HCT116 (cell line): ENCODE measurements at regions not wholly inside any gene's neighbourhood (a gene's known extent, or its start where the extent isn't known, plus 50 kb on each side); places are given as distances from the start of the nearest gene placed in this dataset.

Source experiments
- ATAC-seq: fragments of 200-7000 bp; cut with Tn5 transposase; 2 replicates; pipeline ENCODE4 v1.9.1; 2020; ENCODE audit warnings: mild to moderate bottlenecking, moderate library complexity
- BruUV-seq: library from RNA; stranded (reverse); fragments of 400-500 nt; replicated peaks from 2 replicates; lab custom pipeline; 2021; lab: Mats Ljungman, UMichigan
- CTCF ChIA-PET: fragments of 300-600 bp; sonication (Branson Sonifier 250); formaldehyde crosslinking; loops from one replicate; lab custom pipeline; 2021; ENCODE audit warnings: antibody characterized with exemption; lab: Charles Lee
- POLR2A ChIA-PET: fragments of 300-600, 350-600 bp; sonication (Branson Sonifier 250); formaldehyde crosslinking; loops from one replicate; lab custom pipeline; 2021; ENCODE audit warnings: antibody characterized with exemption; lab: Charles Lee
- RAD21 ChIA-PET, 2 experiments: fragments of 300-600 bp; sonication (Branson Sonifier 250); formaldehyde crosslinking; loops; one replicate each; lab custom pipeline; 2023; ENCODE audit warnings: low total read pairs in 2 of 2; ENCODE audit not compliant: uncharacterized antibody in 2 of 2, unreplicated experiment in 2 of 2, low non-redundant PET in 1 of 2; lab: Charles Lee
- DNase-seq: peaks from one replicate; pipeline ENCODE4 v3.0.0-alpha.2; 2010; ENCODE audit warnings: low read depth, low spot score
- H2AFZ ChIP-seq: fragments of 200-600 bp; shearing (Covaris generic), sonication (generic); 2 replicates; pipeline ENCODE4 v1.6.1; 2017; ENCODE audit warnings: low read depth, mixed run types, mixed read lengths, antibody characterized with exemption, low read length; ENCODE audit not compliant: poor library complexity, severe bottlenecking
- H3K27ac ChIP-seq: 2 replicates; pipeline ENCODE4 v1.5.1; 2012; ENCODE audit warnings: low read depth, low read length
- H3K27me3 ChIP-seq: fragments of 200-600 bp; sonication (generic); 2 replicates; pipeline ENCODE4 v1.6.1; 2016; ENCODE audit warnings: mixed run types, low read length, mixed read lengths; ENCODE audit not compliant: insufficient read depth
- H3K36me3 ChIP-seq, 2 experiments: fragments of 200-500 bp in 1 of 2; fragments of 200-600 bp in 1 of 2; sonication (Bioruptor generic) in 1 of 2; sonication (generic) in 1 of 2; 2 replicates each; pipeline versions ENCODE4 v1.5.1 to v1.6.1; 2014 to 2016; ENCODE audit warnings: low read length in 2 of 2, inconsistent platforms in 1 of 2, mixed read lengths in 1 of 2, mixed run types in 1 of 2; ENCODE audit not compliant: insufficient read depth in 2 of 2, control insufficient read depth in 1 of 2
- H3K4me1 ChIP-seq, 2 experiments: fragments of 200-600 bp in 1 of 2; sonication (generic) in 1 of 2; 2 replicates each; pipeline versions ENCODE4 v1.5.1 to v1.6.1; 2012 to 2017; ENCODE audit warnings: low read length in 2 of 2, inconsistent platforms in 1 of 2, mild to moderate bottlenecking in 1 of 2, mixed read lengths in 1 of 2, mixed run types in 1 of 2, moderate library complexity in 1 of 2; ENCODE audit not compliant: insufficient read depth in 2 of 2, control insufficient read depth in 1 of 2
- H3K4me2 ChIP-seq: fragments of 200-600 bp; sonication (generic); 2 replicates; pipeline ENCODE4 v1.6.1; 2017; ENCODE audit warnings: mixed run types, low read length, mixed read lengths
- H3K4me3 ChIP-seq, 2 experiments: fragments of 200-600 bp in 1 of 2; sonication (generic) in 1 of 2; replicated peaks in 1 of 2; 2 replicates each; pipeline ENCODE4 v1.5.1; 2011 to 2016; ENCODE audit warnings: low read length in 2 of 2, control low read depth in 1 of 2, low read depth in 1 of 2, mild to moderate bottlenecking in 1 of 2, mixed read lengths in 1 of 2, mixed run types in 1 of 2
- H3K79me2 ChIP-seq: fragments of 200-600 bp; sonication (generic); 2 replicates; pipeline ENCODE4 v1.6.1; 2017; ENCODE audit warnings: mild to moderate bottlenecking, mixed run types, low read length, moderate library complexity, mixed read lengths; ENCODE audit not compliant: insufficient read depth
- H3K9ac ChIP-seq: fragments of 200-600 bp; sonication (generic); 2 replicates; pipeline ENCODE4 v1.6.1; 2016; ENCODE audit warnings: low read length, mixed read lengths
- H3K9me2 ChIP-seq: fragments of 200-600 bp; sonication (generic), shearing (Covaris generic); 2 replicates; pipeline ENCODE4 v1.6.1; 2017; ENCODE audit warnings: mixed run types, mild to moderate bottlenecking, moderate library complexity; ENCODE audit not compliant: insufficient read depth
- H3K9me3 ChIP-seq, 2 experiments: fragments of 200-500 bp in 1 of 2; fragments of 200-600 bp in 1 of 2; sonication (Bioruptor generic) in 1 of 2; sonication (generic) in 1 of 2; 2 replicates each; pipeline ENCODE4 v1.6.1; 2014 to 2017; ENCODE audit warnings: low read length in 2 of 2, mixed read lengths in 2 of 2, inconsistent platforms in 1 of 2, low read depth in 1 of 2, mild to moderate bottlenecking in 1 of 2, mixed run types in 1 of 2, moderate library complexity in 1 of 2; ENCODE audit not compliant: control insufficient read depth in 1 of 2, insufficient read depth in 1 of 2
- H4K20me1 ChIP-seq: fragments of 200-600 bp; sonication (generic), shearing (Covaris generic); 2 replicates; pipeline ENCODE4 v1.6.1; 2017; ENCODE audit warnings: mixed run types, mild to moderate bottlenecking, moderate library complexity; ENCODE audit not compliant: insufficient read depth
- CBX3 ChIP-seq: IDR thresholded peaks from 2 replicates; pipeline ENCODE4 v1.6.1; 2012; ENCODE audit warnings: low read depth
- CEBPB ChIP-seq: IDR thresholded peaks from 2 replicates; pipeline ENCODE4 v1.6.1; 2012; ENCODE audit warnings: low read depth
- EGR1 ChIP-seq: IDR thresholded peaks from 2 replicates; pipeline ENCODE4 v1.6.1; 2012; ENCODE audit warnings: low read depth
- ELF1 ChIP-seq: IDR thresholded peaks from 2 replicates; pipeline ENCODE4 v1.6.1; 2012; ENCODE audit warnings: low read depth, borderline replicate concordance
- EZH2 ChIP-seq: fragments of 200-600 bp; sonication (generic); IDR thresholded peaks from 2 replicates; pipeline ENCODE4 v1.6.1; 2017; ENCODE audit warnings: antibody characterized with exemption, mixed run types
- JUND ChIP-seq: IDR thresholded peaks from 2 replicates; pipeline ENCODE4 v1.6.1; 2012
- POLR2A ChIP-seq: IDR thresholded peaks from 2 replicates; pipeline ENCODE4 v1.7.0; 2011; ENCODE audit warnings: borderline replicate concordance; ENCODE audit not compliant: insufficient read depth, insufficient read length; ENCODE audit errors: extremely low read depth
- RAD21 ChIP-seq: IDR thresholded peaks from 2 replicates; pipeline ENCODE4 v1.6.1; 2012; ENCODE audit warnings: low read depth, mild to moderate bottlenecking
- SIN3A ChIP-seq: IDR thresholded peaks from 2 replicates; pipeline ENCODE4 v1.6.1; 2012; ENCODE audit warnings: low read depth
- SP1 ChIP-seq: IDR thresholded peaks from 2 replicates; pipeline ENCODE4 v1.6.1; 2012; ENCODE audit warnings: low read depth
- SRF ChIP-seq: IDR thresholded peaks from 2 replicates; pipeline ENCODE4 v1.6.1; 2012; ENCODE audit warnings: low read depth
- TCF7L2 ChIP-seq: IDR thresholded peaks from 2 replicates; pipeline ENCODE4 v1.7.0; 2011; ENCODE audit warnings: borderline replicate concordance, inconsistent platforms; ENCODE audit not compliant: insufficient read depth, insufficient read length; ENCODE audit errors: extremely low read depth
- YY1 ChIP-seq: IDR thresholded peaks from 2 replicates; pipeline ENCODE4 v1.6.1; 2011; ENCODE audit warnings: low read length, low read depth, moderate library complexity, mild to moderate bottlenecking; ENCODE audit not compliant: insufficient replicate concordance; ENCODE audit errors: extremely low read depth
- ZFX ChIP-seq: fragments of 450-650 bp; IDR thresholded peaks from 2 replicates; pipeline ENCODE4 v1.6.1; 2017
- ZNF274 ChIP-seq: fragments of 200-500 bp; sonication (Bioruptor generic); IDR thresholded peaks from 2 replicates; pipeline ENCODE4 v1.6.1; 2014; ENCODE audit warnings: mild to moderate bottlenecking, low read depth, low read length, inconsistent platforms
- intact Hi-C: fragments of 100-400 bp; cut with micrococcal nuclease; formaldehyde crosslinking; loops from 2 replicates; pipeline ENCODE4 v1.10.0; 2022
- TF ChIP-seq, protein P1 (sequence below): IDR thresholded peaks from 2 replicates; pipeline ENCODE4 v1.6.1; 2011; ENCODE audit warnings: mild to moderate bottlenecking, low read length, moderate library complexity; ENCODE audit not compliant: insufficient replicate concordance; ENCODE audit errors: extremely low read depth
- TF ChIP-seq, protein P2 (sequence below): IDR thresholded peaks from 2 replicates; pipeline ENCODE4 v1.6.1; 2012
- TF ChIP-seq, protein P3 (sequence below): IDR thresholded peaks from 2 replicates; pipeline ENCODE4 v1.6.1; 2012; ENCODE audit warnings: low read depth
- TF ChIP-seq, protein P4 (sequence below): IDR thresholded peaks from 2 replicates; pipeline ENCODE4 v1.6.1; 2012

DNA sequence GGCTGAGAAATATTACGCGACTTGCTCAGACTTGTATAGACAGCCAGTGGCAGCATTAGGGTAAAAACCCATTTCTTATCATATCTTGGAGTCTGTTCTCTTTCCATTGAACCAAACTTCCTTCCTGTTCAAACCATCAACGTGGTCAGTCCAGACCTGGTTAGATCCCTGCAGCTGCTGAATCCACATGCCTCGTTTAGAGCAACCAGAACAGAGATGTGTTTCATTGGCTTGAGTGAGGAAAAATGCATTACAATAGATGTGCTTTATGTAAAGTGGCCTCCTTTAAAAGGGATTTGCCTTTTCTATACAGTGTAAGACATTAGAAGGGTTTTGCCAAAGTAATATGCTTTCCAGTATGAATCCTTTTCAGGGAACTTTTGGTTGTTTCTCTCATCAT, 232.4 kb downstream of the MEIS1 start:
- ATAC-seq, result no peak

More for the DNA sequence above, 232.4 kb downstream of the MEIS1 start:
- no peaks in the 10 kb centered on the region for H4K20me1 ChIP-seq
- BruUV-seq, result no TSS peak
- intact Hi-C loops, result no loop called here
- H3K9ac ChIP-seq, result no peak overlapping the region
- no peaks in the 10 kb centered on the region for H3K4me1 ChIP-seq
- no peaks in the 10 kb centered on the region for H3K9me2 ChIP-seq
- no peak overlapping the region for H3K4me3 ChIP-seq
- H3K79me2 ChIP-seq, result no peaks in the 10 kb centered on the region
- H2AFZ ChIP-seq, result no peak overlapping the region
- DNase-seq, result no peak
- POLR2A ChIA-PET, result no interaction called here
- H3K27me3 ChIP-seq, result no peaks in the 10 kb centered on the region
- no peak overlapping the region for H3K4me2 ChIP-seq
- RAD21 ChIA-PET, result no interaction called here
- peaks cover 0 to 3% of the 10 kb centered on the region in 2 experiments; a peak in 1 of 4 replicates for H3K9me3 ChIP-seq
- H3K36me3 ChIP-seq, result no peaks in the 10 kb centered on the region
- CTCF ChIA-PET, result no interaction called here
- TF ChIP-seq EZH2, result no peak
- TF ChIP-seq ZNF274, result no peak
- no peak for TF ChIP-seq JUND
- no peak for TF ChIP-seq ELF1
- TF ChIP-seq, protein P1, sequence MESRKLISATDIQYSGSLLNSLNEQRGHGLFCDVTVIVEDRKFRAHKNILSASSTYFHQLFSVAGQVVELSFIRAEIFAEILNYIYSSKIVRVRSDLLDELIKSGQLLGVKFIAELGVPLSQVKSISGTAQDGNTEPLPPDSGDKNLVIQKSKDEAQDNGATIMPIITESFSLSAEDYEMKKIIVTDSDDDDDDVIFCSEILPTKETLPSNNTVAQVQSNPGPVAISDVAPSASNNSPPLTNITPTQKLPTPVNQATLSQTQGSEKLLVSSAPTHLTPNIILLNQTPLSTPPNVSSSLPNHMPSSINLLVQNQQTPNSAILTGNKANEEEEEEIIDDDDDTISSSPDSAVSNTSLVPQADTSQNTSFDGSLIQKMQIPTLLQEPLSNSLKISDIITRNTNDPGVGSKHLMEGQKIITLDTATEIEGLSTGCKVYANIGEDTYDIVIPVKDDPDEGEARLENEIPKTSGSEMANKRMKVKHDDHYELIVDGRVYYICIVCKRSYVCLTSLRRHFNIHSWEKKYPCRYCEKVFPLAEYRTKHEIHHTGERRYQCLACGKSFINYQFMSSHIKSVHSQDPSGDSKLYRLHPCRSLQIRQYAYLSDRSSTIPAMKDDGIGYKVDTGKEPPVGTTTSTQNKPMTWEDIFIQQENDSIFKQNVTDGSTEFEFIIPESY, result no peak
- TF ChIP-seq, protein P2, sequence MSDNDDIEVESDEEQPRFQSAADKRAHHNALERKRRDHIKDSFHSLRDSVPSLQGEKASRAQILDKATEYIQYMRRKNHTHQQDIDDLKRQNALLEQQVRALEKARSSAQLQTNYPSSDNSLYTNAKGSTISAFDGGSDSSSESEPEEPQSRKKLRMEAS, result no peak
- no peak for TF ChIP-seq RAD21
- no peak for TF ChIP-seq EGR1
- no peak for TF ChIP-seq YY1
- TF ChIP-seq, protein P3, sequence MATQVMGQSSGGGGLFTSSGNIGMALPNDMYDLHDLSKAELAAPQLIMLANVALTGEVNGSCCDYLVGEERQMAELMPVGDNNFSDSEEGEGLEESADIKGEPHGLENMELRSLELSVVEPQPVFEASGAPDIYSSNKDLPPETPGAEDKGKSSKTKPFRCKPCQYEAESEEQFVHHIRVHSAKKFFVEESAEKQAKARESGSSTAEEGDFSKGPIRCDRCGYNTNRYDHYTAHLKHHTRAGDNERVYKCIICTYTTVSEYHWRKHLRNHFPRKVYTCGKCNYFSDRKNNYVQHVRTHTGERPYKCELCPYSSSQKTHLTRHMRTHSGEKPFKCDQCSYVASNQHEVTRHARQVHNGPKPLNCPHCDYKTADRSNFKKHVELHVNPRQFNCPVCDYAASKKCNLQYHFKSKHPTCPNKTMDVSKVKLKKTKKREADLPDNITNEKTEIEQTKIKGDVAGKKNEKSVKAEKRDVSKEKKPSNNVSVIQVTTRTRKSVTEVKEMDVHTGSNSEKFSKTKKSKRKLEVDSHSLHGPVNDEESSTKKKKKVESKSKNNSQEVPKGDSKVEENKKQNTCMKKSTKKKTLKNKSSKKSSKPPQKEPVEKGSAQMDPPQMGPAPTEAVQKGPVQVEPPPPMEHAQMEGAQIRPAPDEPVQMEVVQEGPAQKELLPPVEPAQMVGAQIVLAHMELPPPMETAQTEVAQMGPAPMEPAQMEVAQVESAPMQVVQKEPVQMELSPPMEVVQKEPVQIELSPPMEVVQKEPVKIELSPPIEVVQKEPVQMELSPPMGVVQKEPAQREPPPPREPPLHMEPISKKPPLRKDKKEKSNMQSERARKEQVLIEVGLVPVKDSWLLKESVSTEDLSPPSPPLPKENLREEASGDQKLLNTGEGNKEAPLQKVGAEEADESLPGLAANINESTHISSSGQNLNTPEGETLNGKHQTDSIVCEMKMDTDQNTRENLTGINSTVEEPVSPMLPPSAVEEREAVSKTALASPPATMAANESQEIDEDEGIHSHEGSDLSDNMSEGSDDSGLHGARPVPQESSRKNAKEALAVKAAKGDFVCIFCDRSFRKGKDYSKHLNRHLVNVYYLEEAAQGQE, result no peak
- TF ChIP-seq TCF7L2, result no peak
- TF ChIP-seq SP1, result no peak
- no peak for TF ChIP-seq SRF
- TF ChIP-seq, protein P4, sequence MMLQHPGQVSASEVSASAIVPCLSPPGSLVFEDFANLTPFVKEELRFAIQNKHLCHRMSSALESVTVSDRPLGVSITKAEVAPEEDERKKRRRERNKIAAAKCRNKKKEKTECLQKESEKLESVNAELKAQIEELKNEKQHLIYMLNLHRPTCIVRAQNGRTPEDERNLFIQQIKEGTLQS, result no peak
- TF ChIP-seq CEBPB, result no peak
- no peak for TF ChIP-seq SIN3A
- TF ChIP-seq ZFX, result no peak
- no peak for TF ChIP-seq POLR2A
- TF ChIP-seq CBX3, result no peak
- H3K27ac ChIP-seq, result no peak overlapping the region
